WI38 (cell line): ENCODE measurements at regions not wholly inside any gene's neighbourhood (a gene's known extent, or its start where the extent isn't known, plus 50 kb on each side); places are given as distances from the start of the nearest gene placed in this dataset.

Experiments
- H3K4me3 ChIP-seq: 2 replicates; pipeline ENCODE4 v1.5.1; 2011; ENCODE audit warnings: low read depth, mild to moderate bottlenecking, control low read depth, low read length
- CTCF ChIP-seq: IDR thresholded peaks from 2 replicates; pipeline ENCODE4 v1.5.1; 2012; ENCODE audit warnings: low read depth, mild to moderate bottlenecking, control low read depth, low read length

- TF ChIP-seq CTCF: no peak
- H3K4me3 ChIP-seq: no peak overlapping the region
These were observed 110.7 kb downstream of the RFLNA start for GRCh38 chr12:124405592-124405991.

- no peak overlapping the region for H3K4me3 ChIP-seq
- no peak for TF ChIP-seq CTCF
These were observed 110.3 kb downstream of the RFLNA start for GRCh38 chr12:124405151-124405550.

GRCh38 chr12:124404162-124404784 lies 109.4 kb downstream of the RFLNA start:
- H3K4me3 ChIP-seq: no peak overlapping the region
- TF ChIP-seq CTCF: no peak

GRCh38 chr12:124403273-124403672 lies 108.4 kb downstream of the RFLNA start:
- H3K4me3 ChIP-seq: no peak overlapping the region
- no peak for TF ChIP-seq CTCF

- H3K4me3 ChIP-seq: no peak overlapping the region
- no peak for TF ChIP-seq CTCF
These were observed 107.6 kb downstream of the RFLNA start for GRCh38 chr12:124402248-124403066.

- no peak overlapping the region for H3K4me3 ChIP-seq
- no peak for TF ChIP-seq CTCF
These were observed 106.9 kb downstream of the RFLNA start for GRCh38 chr12:124401704-124402221.

GRCh38 chr12:124400124-124400523 lies 105.2 kb downstream of the RFLNA start:
- H3K4me3 ChIP-seq: no peak overlapping the region
- no peak for TF ChIP-seq CTCF
